Transverse colon (tissue), 4 donors: ENCODE measurements at regions not wholly inside any gene's neighbourhood (a gene's known extent, or its start where the extent isn't known, plus 50 kb on each side); places are given as distances from the start of the nearest gene placed in this dataset.

Experiments
- EP300 ChIP-seq: sonication (generic); formaldehyde crosslinking; IDR thresholded peaks from one replicate; pipeline ENCODE4 v1.6.1; 2017; ENCODE audit warnings: antibody characterized with exemption, low read depth
- POLR2A ChIP-seq: fragments of 450-650 bp; IDR thresholded peaks from one replicate; pipeline ENCODE4 v1.6.1; 2016; ENCODE audit warnings: antibody characterized with exemption, mild to moderate bottlenecking, moderate library complexity
- POLR2AphosphoS5 ChIP-seq, 3 donors: sonication (generic); formaldehyde crosslinking; IDR thresholded peaks; one replicate each; pipeline ENCODE4 v1.6.1; 2016; ENCODE audit warnings: antibody characterized with exemption in 3 of 3
- TF ChIP-seq, protein P1 (sequence below), 5 experiments: fragments of 200-600 bp in 3 of 5; fragments of 450-650 bp in 2 of 5; sonication (generic) in 3 of 5; IDR thresholded peaks; 1 replicate in 2 of 5; 2 replicates in 3 of 5; pipeline ENCODE4 v1.5.1; 2016 to 2017; ENCODE audit warnings: antibody characterized with exemption in 5 of 5, inconsistent platforms in 3 of 5, mild to moderate bottlenecking in 2 of 5, moderate library complexity in 1 of 5

DNA sequence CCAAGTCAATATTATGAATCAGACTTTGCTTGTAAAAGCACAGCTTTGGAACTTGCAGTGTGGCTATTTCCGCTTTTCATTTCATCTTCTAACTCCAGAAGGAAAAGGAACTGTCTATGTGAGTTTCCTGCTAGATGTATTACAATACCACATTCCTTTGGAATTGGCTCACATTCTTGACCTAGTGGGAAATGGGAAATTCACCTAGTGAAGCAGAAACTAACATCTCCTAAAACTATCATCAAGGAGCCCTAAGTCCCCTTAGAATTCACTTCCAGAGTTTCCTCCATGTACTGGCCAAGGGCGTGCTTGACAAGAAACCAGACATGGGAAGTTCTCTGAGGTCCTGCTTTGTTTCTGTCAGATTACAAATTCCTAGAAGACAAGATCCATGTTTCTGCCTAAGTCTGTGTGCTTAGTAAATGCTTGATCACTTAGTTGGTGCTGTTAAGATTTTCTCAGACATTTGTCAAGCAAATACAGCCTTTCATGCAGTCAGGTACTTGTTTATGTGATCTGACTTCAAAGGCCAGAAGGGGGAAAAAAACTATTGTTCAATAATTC is 275.7 kb upstream of the FN1 start:
- TF ChIP-seq, protein P1, sequence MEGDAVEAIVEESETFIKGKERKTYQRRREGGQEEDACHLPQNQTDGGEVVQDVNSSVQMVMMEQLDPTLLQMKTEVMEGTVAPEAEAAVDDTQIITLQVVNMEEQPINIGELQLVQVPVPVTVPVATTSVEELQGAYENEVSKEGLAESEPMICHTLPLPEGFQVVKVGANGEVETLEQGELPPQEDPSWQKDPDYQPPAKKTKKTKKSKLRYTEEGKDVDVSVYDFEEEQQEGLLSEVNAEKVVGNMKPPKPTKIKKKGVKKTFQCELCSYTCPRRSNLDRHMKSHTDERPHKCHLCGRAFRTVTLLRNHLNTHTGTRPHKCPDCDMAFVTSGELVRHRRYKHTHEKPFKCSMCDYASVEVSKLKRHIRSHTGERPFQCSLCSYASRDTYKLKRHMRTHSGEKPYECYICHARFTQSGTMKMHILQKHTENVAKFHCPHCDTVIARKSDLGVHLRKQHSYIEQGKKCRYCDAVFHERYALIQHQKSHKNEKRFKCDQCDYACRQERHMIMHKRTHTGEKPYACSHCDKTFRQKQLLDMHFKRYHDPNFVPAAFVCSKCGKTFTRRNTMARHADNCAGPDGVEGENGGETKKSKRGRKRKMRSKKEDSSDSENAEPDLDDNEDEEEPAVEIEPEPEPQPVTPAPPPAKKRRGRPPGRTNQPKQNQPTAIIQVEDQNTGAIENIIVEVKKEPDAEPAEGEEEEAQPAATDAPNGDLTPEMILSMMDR (IDR thresholded peaks at IDR 0.05), result no peak
- no peak for TF ChIP-seq POLR2A
- TF ChIP-seq POLR2AphosphoS5 (IDR thresholded peaks at IDR 0.05), result no peak
- no peak for TF ChIP-seq EP300
